Endodermal cell (in vitro differentiated cells): ENCODE measurements at regions not wholly inside any gene's neighbourhood (a gene's known extent, or its start where the extent isn't known, plus 50 kb on each side); places are given as distances from the start of the nearest gene placed in this dataset.

Source experiments
- DNase-seq: peaks from one replicate; pipeline ENCODE4 v3.0.0-alpha.2; 2017
- H3K27ac ChIP-seq: 2 replicates; pipeline ENCODE4 v1.5.1; 2013; ENCODE audit warnings: mild to moderate bottlenecking, low read depth, low read length, moderate library complexity
- H3K27me3 ChIP-seq: 2 replicates; pipeline ENCODE4 v1.6.1; 2013; ENCODE audit warnings: mild to moderate bottlenecking, low read length, moderate library complexity; ENCODE audit not compliant: insufficient read depth, control insufficient read depth, poor library complexity, severe bottlenecking
- H3K36me3 ChIP-seq: 2 replicates; pipeline ENCODE4 v1.7.0; 2013; ENCODE audit warnings: mild to moderate bottlenecking, low read length, moderate library complexity; ENCODE audit not compliant: control insufficient read depth, insufficient read depth
- H3K4me1 ChIP-seq: one replicate; pipeline ENCODE4 v1.7.0; 2013; ENCODE audit warnings: low read length; ENCODE audit not compliant: control insufficient read depth, insufficient read depth
- H3K4me3 ChIP-seq: 2 replicates; pipeline ENCODE4 v1.5.1; 2013; ENCODE audit warnings: mild to moderate bottlenecking, low read length, moderate library complexity
- H3K9ac ChIP-seq: 2 replicates; pipeline ENCODE4 v1.6.1; 2013; ENCODE audit warnings: mild to moderate bottlenecking, low read length, moderate library complexity; ENCODE audit not compliant: poor library complexity, severe bottlenecking; ENCODE audit errors: extremely low read depth
- H3K9me3 ChIP-seq: 2 replicates; pipeline ENCODE4 v1.6.1; 2013; ENCODE audit warnings: mild to moderate bottlenecking, low read length, moderate library complexity; ENCODE audit not compliant: control insufficient read depth
- H3K27ac Mint-ChIP-seq: 2 replicates; pipeline ENCODE4 v1.8.0; 2020; ENCODE audit warnings: mixed read lengths
- H3K27me3 Mint-ChIP-seq: 2 replicates; pipeline ENCODE4 v1.8.0; 2021; ENCODE audit warnings: mild to moderate bottlenecking, mixed read lengths; ENCODE audit not compliant: insufficient read depth
- H3K36me3 Mint-ChIP-seq: 2 replicates; pipeline ENCODE4 v1.8.0; 2020; ENCODE audit warnings: low read depth, mixed read lengths
- H3K4me1 Mint-ChIP-seq: 2 replicates; pipeline ENCODE4 v1.8.0; 2020; ENCODE audit warnings: mixed read lengths
- H3K4me3 Mint-ChIP-seq: 2 replicates; pipeline ENCODE4 v1.8.0; 2020; ENCODE audit warnings: mild to moderate bottlenecking, moderate library complexity, mixed read lengths
- H3K9me3 Mint-ChIP-seq: 2 replicates; pipeline ENCODE4 v1.8.0; 2020; ENCODE audit warnings: mild to moderate bottlenecking, mixed read lengths
- WGBS, 2 experiments: methylation state at CpG; one replicate each; pipeline versions ENCODE4 v1.1.5 to v1.1.7; 2013; ENCODE audit warnings: missing lambda C conversion rate in 2 of 2, mixed read lengths in 1 of 2; ENCODE audit not compliant: insufficient coverage in 1 of 2, insufficient read length in 1 of 2; 5-methylcytosine and 5-hydroxymethylcytosine counted together
- TF ChIP-seq, protein P1 (sequence below): fragments of 200-600 bp; sonication (generic); conservative IDR thresholded peaks from 2 replicates; pipeline ENCODE4 v1.5.0; 2021; ENCODE audit warnings: antibody characterized with exemption, mild to moderate bottlenecking

DNA sequence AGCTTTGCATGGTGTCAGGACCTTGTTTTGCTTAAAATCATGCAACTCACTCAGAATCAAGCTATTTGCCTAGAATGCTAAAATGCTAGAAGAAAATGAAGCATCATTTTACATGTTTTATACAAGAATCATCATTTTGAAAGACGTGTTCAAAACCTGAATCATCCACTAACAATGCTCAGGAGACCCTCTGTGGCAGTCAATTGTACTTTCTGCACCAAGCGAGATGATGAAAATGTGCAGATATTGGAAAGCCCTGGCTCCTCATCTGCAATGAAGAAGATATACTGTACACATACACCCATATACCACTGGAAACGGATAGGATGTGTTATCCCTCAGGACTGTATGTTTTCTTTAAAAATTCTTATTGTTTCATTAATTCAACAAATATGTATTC lies 92.7 kb downstream of the DYRK2 start:
- no peaks in the 10 kb centered on the region for H3K27me3 Mint-ChIP-seq
- WGBS, 2 experiments = 84 to 90% methylated on average over 2 to 3 of the region's 3 CpGs
- no peaks in the 10 kb centered on the region for H3K36me3 ChIP-seq
- H3K27ac Mint-ChIP-seq = no peak overlapping the region
- no peak overlapping the region for H3K9ac ChIP-seq
- TF ChIP-seq, protein P1, sequence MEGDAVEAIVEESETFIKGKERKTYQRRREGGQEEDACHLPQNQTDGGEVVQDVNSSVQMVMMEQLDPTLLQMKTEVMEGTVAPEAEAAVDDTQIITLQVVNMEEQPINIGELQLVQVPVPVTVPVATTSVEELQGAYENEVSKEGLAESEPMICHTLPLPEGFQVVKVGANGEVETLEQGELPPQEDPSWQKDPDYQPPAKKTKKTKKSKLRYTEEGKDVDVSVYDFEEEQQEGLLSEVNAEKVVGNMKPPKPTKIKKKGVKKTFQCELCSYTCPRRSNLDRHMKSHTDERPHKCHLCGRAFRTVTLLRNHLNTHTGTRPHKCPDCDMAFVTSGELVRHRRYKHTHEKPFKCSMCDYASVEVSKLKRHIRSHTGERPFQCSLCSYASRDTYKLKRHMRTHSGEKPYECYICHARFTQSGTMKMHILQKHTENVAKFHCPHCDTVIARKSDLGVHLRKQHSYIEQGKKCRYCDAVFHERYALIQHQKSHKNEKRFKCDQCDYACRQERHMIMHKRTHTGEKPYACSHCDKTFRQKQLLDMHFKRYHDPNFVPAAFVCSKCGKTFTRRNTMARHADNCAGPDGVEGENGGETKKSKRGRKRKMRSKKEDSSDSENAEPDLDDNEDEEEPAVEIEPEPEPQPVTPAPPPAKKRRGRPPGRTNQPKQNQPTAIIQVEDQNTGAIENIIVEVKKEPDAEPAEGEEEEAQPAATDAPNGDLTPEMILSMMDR = no peak
- no peak for DNase-seq
- H3K4me1 ChIP-seq = peaks cover 14% of the 10 kb centered on the region
- H3K27me3 ChIP-seq = no peaks in the 10 kb centered on the region
- H3K9me3 Mint-ChIP-seq = no peaks in the 10 kb centered on the region
- no peak overlapping the region for H3K4me3 ChIP-seq
- H3K9me3 ChIP-seq = no peaks in the 10 kb centered on the region
- H3K27ac ChIP-seq = peak overlapping the region; percentile 70
- peaks cover 31% of the 10 kb centered on the region for H3K4me1 Mint-ChIP-seq
- no peaks in the 10 kb centered on the region for H3K36me3 Mint-ChIP-seq
- no peak overlapping the region for H3K4me3 Mint-ChIP-seq

DNA sequence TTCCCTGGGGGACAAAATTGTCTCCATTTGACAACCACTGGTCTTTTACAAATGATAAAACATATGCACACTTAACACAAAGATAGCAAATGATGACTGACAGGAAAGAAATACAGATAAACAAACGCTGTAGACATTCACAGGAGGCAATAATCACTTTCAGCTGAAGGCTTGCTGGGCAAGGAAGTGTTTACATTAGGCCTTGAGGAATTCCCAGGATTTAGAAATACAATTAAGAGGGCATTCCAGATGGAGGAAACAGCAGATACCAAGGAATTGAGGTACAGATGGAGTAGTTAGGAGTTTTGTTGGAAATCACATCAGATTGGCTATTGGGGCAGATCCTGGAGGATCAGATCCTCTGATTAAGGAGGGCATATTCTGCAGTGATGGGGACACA lies 93.9 kb downstream of the DYRK2 start:
- H3K4me1 ChIP-seq = peaks cover 14% of the 10 kb centered on the region
- Mint-ChIP-seq H3K36me3 (no peaks in the 10 kb centered on the region), H3K4me1 (peaks cover 31% of the 10 kb centered on the region), H3K4me3 (no peak overlapping the region), H3K27ac (no peak overlapping the region), H3K9me3 (no peaks in the 10 kb centered on the region), H3K27me3 (no peaks in the 10 kb centered on the region)
- H3K27ac ChIP-seq = no peak overlapping the region
- DNase-seq = no peak
- no peaks in the 10 kb centered on the region for H3K27me3 ChIP-seq
- TF ChIP-seq, protein P1 = no peak
- WGBS, 2 experiments = 35 to 45% methylated on average over 1 of the region's 1 CpG
- no peak overlapping the region for H3K9ac ChIP-seq
- H3K4me3 ChIP-seq = no peak overlapping the region
- no peaks in the 10 kb centered on the region for H3K36me3 ChIP-seq
- H3K9me3 ChIP-seq = no peaks in the 10 kb centered on the region

DNA sequence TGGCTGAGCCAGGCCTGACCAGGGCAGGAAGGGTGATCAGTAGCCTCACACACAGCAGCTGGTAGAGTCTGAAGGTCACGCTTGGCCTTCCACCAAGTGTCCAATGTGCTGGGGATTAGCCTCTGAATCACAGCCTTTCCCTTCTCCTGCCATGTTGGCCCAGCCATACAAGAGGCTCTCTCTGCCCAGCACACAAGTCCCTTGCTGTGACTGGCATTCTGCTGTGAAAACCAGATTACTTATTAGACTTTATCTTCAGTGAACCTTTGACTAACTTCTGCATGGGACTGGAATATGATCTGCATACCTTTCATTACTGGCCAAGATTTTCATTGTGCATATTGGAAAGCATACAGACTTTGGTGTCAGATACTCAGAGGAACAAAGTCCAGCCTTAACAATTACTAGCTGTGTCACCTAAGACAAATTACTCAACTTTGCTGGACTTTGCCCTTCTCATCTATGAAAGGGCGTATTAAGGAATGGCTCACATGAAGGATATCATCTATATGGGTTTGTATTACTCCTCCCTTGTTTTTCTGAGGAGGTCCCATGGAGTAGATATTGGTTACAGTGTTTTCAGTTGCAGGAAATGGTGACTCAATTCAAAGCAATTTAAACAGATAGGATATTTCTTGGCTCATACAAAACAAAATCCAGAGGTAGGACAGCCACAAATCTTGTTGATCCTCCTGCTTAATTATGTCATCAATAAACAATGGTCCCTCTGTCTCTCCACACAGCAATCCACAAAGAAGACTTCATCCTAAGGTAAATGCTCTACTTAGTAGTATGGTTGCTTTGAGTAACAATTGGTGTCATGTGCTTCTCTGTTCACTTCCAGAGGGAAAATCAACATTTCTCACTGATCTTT lies 99.6 kb downstream of the DYRK2 start:
- Mint-ChIP-seq H3K36me3 (no peaks in the 10 kb centered on the region), H3K4me3 (no peak overlapping the region), H3K4me1 (peaks cover 6% of the 10 kb centered on the region), H3K9me3 (peaks cover under 1% of the 10 kb centered on the region), H3K27me3 (peaks cover 3% of the 10 kb centered on the region), H3K27ac (no peak overlapping the region)
- Histone ChIP-seq H3K4me1 (no peaks in the 10 kb centered on the region), H3K36me3 (no peaks in the 10 kb centered on the region), H3K9ac (no peak overlapping the region), H3K9me3 (no peaks in the 10 kb centered on the region), H3K27me3 (no peaks in the 10 kb centered on the region), H3K27ac (no peak overlapping the region), H3K4me3 (no peak overlapping the region)
- 96 to 100% methylated on average over 1 to 2 of the region's 2 CpGs for WGBS, 2 experiments
- TF ChIP-seq, protein P1 = no peak
- DNase-seq = no peak
